ENCODE measurements at regions not wholly inside any gene's neighbourhood (a gene's known extent, or its start where the extent isn't known, plus 50 kb on each side); places are given as distances from the start of the nearest gene placed in this dataset.

DNA sequence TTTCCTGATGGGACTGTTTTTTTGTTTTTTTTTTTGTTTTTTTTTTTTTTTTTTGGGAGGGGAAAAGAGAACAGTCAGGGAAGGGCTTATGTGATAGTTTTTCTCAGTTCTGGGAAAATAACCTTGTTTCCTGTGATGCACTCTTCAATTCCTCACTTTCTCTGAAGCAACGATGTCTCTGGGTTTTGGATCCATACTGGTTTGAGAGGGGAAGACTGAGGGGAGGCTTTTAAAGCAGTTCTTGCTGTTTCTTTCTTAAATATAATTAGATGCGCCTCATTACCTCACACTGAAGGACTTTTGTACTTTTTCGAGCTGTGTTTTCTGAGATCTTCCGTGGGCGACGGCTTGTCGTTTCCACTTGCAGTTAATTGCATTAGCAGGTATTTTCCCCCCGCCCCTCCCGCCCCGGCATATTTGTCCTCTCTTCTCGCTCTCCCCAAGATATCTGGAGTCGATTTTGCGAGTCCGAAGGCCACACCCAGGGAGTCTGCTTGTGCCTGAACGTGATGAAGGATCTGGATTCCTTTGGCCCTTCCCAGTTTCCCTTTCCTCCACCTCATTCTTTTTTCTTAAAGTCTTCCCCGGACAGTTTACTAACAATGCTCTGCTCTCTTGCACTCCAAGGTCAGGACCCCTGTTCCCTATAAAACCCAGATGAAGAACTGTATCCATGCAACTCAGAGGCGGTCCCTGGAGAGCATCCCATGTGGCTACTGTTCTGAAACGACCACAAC lies 125.2 kb upstream of the ZFHX3 start:
- H3K56ac ChIP-seq (replicated peaks; ENCODE audit: insufficient read length, low read depth, low read length) = no peak overlapping the region
- no peaks in the 10 kb centered on the region for H3K36me3 ChIP-seq (ENCODE audit: control insufficient read depth in 2 of 4, insufficient read depth in 4 of 4, low read length in 3 of 4)
- no peak overlapping the region for H2BK5ac ChIP-seq (ENCODE audit: low read depth, low read length)
- no peak for TF ChIP-seq TAF7 (optimal IDR thresholded peaks at IDR 0.05; ENCODE audit: borderline replicate concordance, low read depth, low read length)
- TF ChIP-seq, protein P1, sequence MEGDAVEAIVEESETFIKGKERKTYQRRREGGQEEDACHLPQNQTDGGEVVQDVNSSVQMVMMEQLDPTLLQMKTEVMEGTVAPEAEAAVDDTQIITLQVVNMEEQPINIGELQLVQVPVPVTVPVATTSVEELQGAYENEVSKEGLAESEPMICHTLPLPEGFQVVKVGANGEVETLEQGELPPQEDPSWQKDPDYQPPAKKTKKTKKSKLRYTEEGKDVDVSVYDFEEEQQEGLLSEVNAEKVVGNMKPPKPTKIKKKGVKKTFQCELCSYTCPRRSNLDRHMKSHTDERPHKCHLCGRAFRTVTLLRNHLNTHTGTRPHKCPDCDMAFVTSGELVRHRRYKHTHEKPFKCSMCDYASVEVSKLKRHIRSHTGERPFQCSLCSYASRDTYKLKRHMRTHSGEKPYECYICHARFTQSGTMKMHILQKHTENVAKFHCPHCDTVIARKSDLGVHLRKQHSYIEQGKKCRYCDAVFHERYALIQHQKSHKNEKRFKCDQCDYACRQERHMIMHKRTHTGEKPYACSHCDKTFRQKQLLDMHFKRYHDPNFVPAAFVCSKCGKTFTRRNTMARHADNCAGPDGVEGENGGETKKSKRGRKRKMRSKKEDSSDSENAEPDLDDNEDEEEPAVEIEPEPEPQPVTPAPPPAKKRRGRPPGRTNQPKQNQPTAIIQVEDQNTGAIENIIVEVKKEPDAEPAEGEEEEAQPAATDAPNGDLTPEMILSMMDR (IDR thresholded peaks at IDR 0.05; ENCODE audit: control extremely low read depth in 1 of 3, insufficient read depth in 1 of 3, low read depth in 1 of 3, low read length in 3 of 3) = peak in 1 of 3 experiments; percentile 10; a peak in 1 of 4 replicates
- no peak overlapping the region for H2BK12ac ChIP-seq (ENCODE audit: low read depth, low read length)
- WGBS, 2 experiments (ENCODE audit: extremely low coverage in 1 of 2, insufficient coverage in 1 of 2, insufficient read length in 1 of 2, insufficient replicate concordance in 2 of 2, low coverage in 1 of 2, low lambda C conversion rate in 2 of 2, missing lambda C conversion rate in 1 of 2) = 75% methylated on average over 14 of the region's 18 CpGs; no CpG with 5 or more reads in 1 of the 2 experiments
- H2AK5ac ChIP-seq (ENCODE audit: low read depth, low read length) = no peak overlapping the region
- H3K9ac ChIP-seq (replicated peaks in 1 of 4; ENCODE audit: extremely low read depth in 1 of 4, low read depth in 3 of 4, low read length in 3 of 4) = no peak overlapping the region
- no peak overlapping the region for H3K4ac ChIP-seq (replicated peaks; ENCODE audit: insufficient read length, low read depth, low read length)
- no peaks in the 10 kb centered on the region for H3K23me2 ChIP-seq (ENCODE audit: low read depth, low read length)
- H3K79me2 ChIP-seq (ENCODE audit: control insufficient read depth in 1 of 2, insufficient read depth in 2 of 2, low read length in 2 of 2) = no peaks in the 10 kb centered on the region
- H3K4me3 ChIP-seq (ENCODE audit: extremely low read depth in 1 of 4, insufficient read depth in 2 of 4, low read depth in 3 of 4, low read length in 4 of 4) = no peak overlapping the region
- H2AFZ ChIP-seq (ENCODE audit: low read length) = no peak overlapping the region
- POLR2A ChIA-PET (ENCODE audit: partially characterized antibody) = no interaction called here
- no peaks in the 10 kb centered on the region for H3K79me1 ChIP-seq (ENCODE audit: low read depth, low read length)
- H2BK15ac ChIP-seq (ENCODE audit: low read length) = no peak overlapping the region
- H4K5ac ChIP-seq (ENCODE audit: insufficient read length, low read depth, low read length) = no peak overlapping the region
- DNase-seq (ENCODE audit: low read depth in 1 of 2, low spot score in 2 of 2) (no peak), FAIRE-seq (no peak)
- H2BK120ac ChIP-seq (replicated peaks; ENCODE audit: low read depth, low read length) = no peak overlapping the region
- H4K8ac ChIP-seq (ENCODE audit: extremely low read depth, insufficient read depth, low read length) = no peak overlapping the region; the same call in 1 of the 2 replicates
- no peak overlapping the region for H3K18ac ChIP-seq (ENCODE audit: extremely low read depth, low read length)
- 0 out of 4 replicates have a peak overlapping the region, but pooled peaks of 1 of the 2 experiments have one; percentile 28 for H3K4me2 ChIP-seq (ENCODE audit: insufficient read depth in 1 of 2, low read depth in 2 of 2, low read length in 2 of 2)
- no peaks in the 10 kb centered on the region for H4K20me1 ChIP-seq (replicated peaks in 1 of 2; ENCODE audit: control insufficient read depth in 1 of 2, insufficient read depth in 2 of 2, low read length in 2 of 2)
- H3K27me3 ChIP-seq (replicated peaks in 1 of 4; ENCODE audit: control insufficient read depth in 3 of 4, extremely low read depth in 1 of 4, insufficient read depth in 3 of 4, low read length in 3 of 4) = no peaks in the 10 kb centered on the region
- H4K91ac ChIP-seq (replicated peaks; ENCODE audit: insufficient read length, low read length) = no peak overlapping the region
- CTCF ChIA-PET (ENCODE audit: partially characterized antibody) = interaction anchor here (0.7 to 1.3 kb wide), 6 partner anchors 8 to 1049 kb away, joined by 3 to 4 read pairs (median 3); no protein-coding TSS in a partner anchor
- no peak overlapping the region for H3K23ac ChIP-seq (ENCODE audit: insufficient read length)
- no peak overlapping the region for H2BK20ac ChIP-seq (ENCODE audit: low read length)
- no peak overlapping the region for H3K27ac ChIP-seq (ENCODE audit: low read depth, low read length)
- no peak overlapping the region for H3K14ac ChIP-seq (ENCODE audit: insufficient read length)
- H3K4me1 ChIP-seq (replicated peaks in 1 of 4; ENCODE audit: control insufficient read depth in 3 of 4, insufficient read depth in 4 of 4, low read length in 3 of 4) = peaks cover 10 to 16% (median 13%) of the 10 kb centered on the region in 4 experiments
- H3K9me3 ChIP-seq (ENCODE audit: insufficient read depth in 2 of 2, low read depth in 1 of 2, low read length in 1 of 2) = no peaks in the 10 kb centered on the region

All from H1 (cell line).